Liver (tissue), 8 donors: ENCODE measurements at regions not wholly inside any gene's neighbourhood (a gene's known extent, or its start where the extent isn't known, plus 50 kb on each side); places are given as distances from the start of the nearest gene placed in this dataset.

Experiments used
- DNase-seq: peaks from one replicate; pipeline ENCODE4 v3.0.0-alpha.2; 2017; ENCODE audit warnings: low spot score
- H3K27ac ChIP-seq, 2 donors: one replicate each; pipeline ENCODE4 v1.7.0; 2013; ENCODE audit warnings: inconsistent platforms in 2 of 2, low read length in 2 of 2, control low read depth in 1 of 2, low read depth in 1 of 2, mild to moderate bottlenecking in 1 of 2
- H3K27me3 ChIP-seq, 4 donors: one replicate each; pipeline versions ENCODE4 v1.6.1 to v1.7.0; 2013; ENCODE audit warnings: low read length in 3 of 4, inconsistent platforms in 1 of 4, mild to moderate bottlenecking in 1 of 4, moderate library complexity in 1 of 4; ENCODE audit not compliant: control insufficient read depth in 4 of 4, insufficient read depth in 4 of 4
- H3K36me3 ChIP-seq, 4 donors: one replicate each; pipeline versions ENCODE4 v1.6.1 to v1.7.0; 2013; ENCODE audit warnings: low read length in 3 of 4, mild to moderate bottlenecking in 3 of 4, low read depth in 1 of 4, moderate library complexity in 1 of 4; ENCODE audit not compliant: control insufficient read depth in 4 of 4, insufficient read depth in 3 of 4
- H3K4me1 ChIP-seq, 4 donors: one replicate each; pipeline versions ENCODE4 v1.6.1 to v1.7.0; 2013; ENCODE audit warnings: low read length in 3 of 4, mild to moderate bottlenecking in 3 of 4, moderate library complexity in 1 of 4; ENCODE audit not compliant: control insufficient read depth in 4 of 4, insufficient read depth in 4 of 4
- H3K4me3 ChIP-seq, 3 donors: one replicate each; pipeline versions ENCODE4 v1.6.1 to v1.7.0; 2013; ENCODE audit warnings: low read length in 3 of 3, control low read depth in 1 of 3, low read depth in 1 of 3, mild to moderate bottlenecking in 1 of 3
- H3K9ac ChIP-seq, 2 donors: one replicate each; pipeline ENCODE4 v1.7.0; 2013; ENCODE audit warnings: low read length in 2 of 2, mild to moderate bottlenecking in 2 of 2, moderate library complexity in 2 of 2, control low read depth in 1 of 2, low read depth in 1 of 2
- H3K9me3 ChIP-seq, 4 donors: one replicate each; pipeline versions ENCODE4 v1.6.1 to v1.7.0; 2013; ENCODE audit warnings: low read length in 3 of 4; ENCODE audit not compliant: control insufficient read depth in 4 of 4
- EGR1 ChIP-seq, 2 donors: IDR thresholded peaks; 2 replicates each; pipeline ENCODE4 v1.6.1; 2016 to 2018; ENCODE audit warnings: antibody characterized with exemption in 2 of 2, low read depth in 2 of 2
- FOXA2 ChIP-seq: IDR thresholded peaks from 2 replicates; pipeline ENCODE4 v1.6.1; 2016; ENCODE audit warnings: antibody characterized with exemption
- GABPA ChIP-seq, 2 donors: IDR thresholded peaks in 1 of 2; conservative IDR thresholded peaks in 1 of 2; 2 replicates each; pipeline ENCODE4 v1.6.1; 2016; ENCODE audit warnings: antibody characterized with exemption in 2 of 2, mild to moderate bottlenecking in 1 of 2, moderate library complexity in 1 of 2
- HNF4A ChIP-seq, 2 donors: conservative IDR thresholded peaks; 2 replicates each; pipeline ENCODE4 v1.6.1; 2016; ENCODE audit warnings: antibody characterized with exemption in 2 of 2, mild to moderate bottlenecking in 2 of 2
- HNF4G ChIP-seq: IDR thresholded peaks from 2 replicates; pipeline ENCODE4 v1.6.1; 2016; ENCODE audit warnings: antibody characterized with exemption
- JUND ChIP-seq, 2 donors: IDR thresholded peaks; 2 replicates each; pipeline ENCODE4 v1.6.1; 2016; ENCODE audit warnings: antibody characterized with exemption in 2 of 2
- NR2F2 ChIP-seq: IDR thresholded peaks from 2 replicates; pipeline ENCODE4 v1.6.1; 2016; ENCODE audit warnings: antibody characterized with exemption
- RAD21 ChIP-seq, 2 donors: IDR thresholded peaks; 2 replicates each; pipeline ENCODE4 v1.6.1; 2016; ENCODE audit warnings: antibody characterized with exemption in 2 of 2, mild to moderate bottlenecking in 2 of 2
- RXRA ChIP-seq, 2 donors: IDR thresholded peaks; 2 replicates each; pipeline ENCODE4 v1.6.1; 2017 to 2018; ENCODE audit warnings: antibody characterized with exemption in 2 of 2, mild to moderate bottlenecking in 1 of 2
- TAF1 ChIP-seq: conservative IDR thresholded peaks from 2 replicates; pipeline ENCODE4 v1.6.1; 2016; ENCODE audit warnings: antibody characterized with exemption, mild to moderate bottlenecking
- YY1 ChIP-seq: IDR thresholded peaks from 2 replicates; pipeline ENCODE4 v1.6.1; 2016; ENCODE audit warnings: antibody characterized with exemption, mild to moderate bottlenecking
- WGBS: extraction: QIAGEN DNeasy Blood & Tissue Kit; methylation state at CpG from one replicate; pipeline ENCODE4 v1.1.7; 2013; 5-methylcytosine and 5-hydroxymethylcytosine counted together
- TF ChIP-seq, protein P1 (sequence below): IDR thresholded peaks from 2 replicates; pipeline ENCODE4 v1.6.1; 2016; ENCODE audit warnings: antibody characterized with exemption, mild to moderate bottlenecking
- TF ChIP-seq, protein P2 (sequence below): IDR thresholded peaks from 2 replicates; pipeline ENCODE4 v1.6.1; 2016; ENCODE audit warnings: antibody characterized with exemption
- TF ChIP-seq, protein P3 (sequence below): IDR thresholded peaks from 2 replicates; pipeline ENCODE4 v1.6.1; 2016; ENCODE audit warnings: antibody characterized with exemption
- TF ChIP-seq, protein P4 (sequence below): fragments of 150-350 bp; IDR thresholded peaks from 2 replicates; pipeline ENCODE4 v1.5.1; 2017; ENCODE audit warnings: improper control_type of control experiment, low read depth, low read length; ENCODE audit not compliant: missing input control
- TF ChIP-seq, protein P5 (sequence below): IDR thresholded peaks from 2 replicates; pipeline ENCODE4 v1.6.1; 2016; ENCODE audit warnings: antibody characterized with exemption
- donor health status: healthy.
- donor health status: healthy.
- donor health status: healthy.
- donor health status: healthy.
- donor health status: healthy.

DNA sequence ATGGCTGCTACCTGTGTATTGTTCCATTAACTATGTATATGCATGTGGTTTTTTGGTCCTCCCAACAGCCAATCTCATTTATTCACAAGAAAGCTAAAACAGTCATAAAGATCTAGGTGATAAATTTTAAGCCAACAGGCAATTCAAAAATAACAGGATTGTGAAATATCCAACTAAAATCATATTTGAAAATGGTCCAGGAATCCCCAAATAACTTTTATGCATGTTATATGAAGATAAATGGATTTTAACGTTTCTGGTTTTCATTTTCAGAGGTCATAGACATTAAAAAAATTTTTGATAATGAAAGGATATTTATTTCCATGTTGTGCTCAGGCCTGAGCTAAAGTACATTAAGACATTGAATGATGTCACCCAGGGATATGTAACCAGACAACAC, 96.8 kb upstream of the JAZF1 start:
- Histone ChIP-seq H3K36me3 (no peaks in the 10 kb centered on the region), H3K27ac (no peak overlapping the region), H3K4me1 (no peaks in the 10 kb centered on the region), H3K4me3 (no peak overlapping the region), H3K27me3 (no peaks in the 10 kb centered on the region), H3K9ac (no peak overlapping the region), H3K9me3 (no peaks in the 10 kb centered on the region)
- TF ChIP-seq, protein P1, sequence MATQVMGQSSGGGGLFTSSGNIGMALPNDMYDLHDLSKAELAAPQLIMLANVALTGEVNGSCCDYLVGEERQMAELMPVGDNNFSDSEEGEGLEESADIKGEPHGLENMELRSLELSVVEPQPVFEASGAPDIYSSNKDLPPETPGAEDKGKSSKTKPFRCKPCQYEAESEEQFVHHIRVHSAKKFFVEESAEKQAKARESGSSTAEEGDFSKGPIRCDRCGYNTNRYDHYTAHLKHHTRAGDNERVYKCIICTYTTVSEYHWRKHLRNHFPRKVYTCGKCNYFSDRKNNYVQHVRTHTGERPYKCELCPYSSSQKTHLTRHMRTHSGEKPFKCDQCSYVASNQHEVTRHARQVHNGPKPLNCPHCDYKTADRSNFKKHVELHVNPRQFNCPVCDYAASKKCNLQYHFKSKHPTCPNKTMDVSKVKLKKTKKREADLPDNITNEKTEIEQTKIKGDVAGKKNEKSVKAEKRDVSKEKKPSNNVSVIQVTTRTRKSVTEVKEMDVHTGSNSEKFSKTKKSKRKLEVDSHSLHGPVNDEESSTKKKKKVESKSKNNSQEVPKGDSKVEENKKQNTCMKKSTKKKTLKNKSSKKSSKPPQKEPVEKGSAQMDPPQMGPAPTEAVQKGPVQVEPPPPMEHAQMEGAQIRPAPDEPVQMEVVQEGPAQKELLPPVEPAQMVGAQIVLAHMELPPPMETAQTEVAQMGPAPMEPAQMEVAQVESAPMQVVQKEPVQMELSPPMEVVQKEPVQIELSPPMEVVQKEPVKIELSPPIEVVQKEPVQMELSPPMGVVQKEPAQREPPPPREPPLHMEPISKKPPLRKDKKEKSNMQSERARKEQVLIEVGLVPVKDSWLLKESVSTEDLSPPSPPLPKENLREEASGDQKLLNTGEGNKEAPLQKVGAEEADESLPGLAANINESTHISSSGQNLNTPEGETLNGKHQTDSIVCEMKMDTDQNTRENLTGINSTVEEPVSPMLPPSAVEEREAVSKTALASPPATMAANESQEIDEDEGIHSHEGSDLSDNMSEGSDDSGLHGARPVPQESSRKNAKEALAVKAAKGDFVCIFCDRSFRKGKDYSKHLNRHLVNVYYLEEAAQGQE, result no peak
- TF ChIP-seq NR2F2, result no peak
- TF ChIP-seq YY1, result no peak
- TF ChIP-seq HNF4A (conservative IDR thresholded peaks at IDR 0.05), result no peak
- no peak for TF ChIP-seq HNF4G
- TF ChIP-seq, protein P2, sequence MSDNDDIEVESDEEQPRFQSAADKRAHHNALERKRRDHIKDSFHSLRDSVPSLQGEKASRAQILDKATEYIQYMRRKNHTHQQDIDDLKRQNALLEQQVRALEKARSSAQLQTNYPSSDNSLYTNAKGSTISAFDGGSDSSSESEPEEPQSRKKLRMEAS, result no peak
- no peak for TF ChIP-seq EGR1 (IDR thresholded peaks at IDR 0.05; ENCODE audit: low read depth in 2 of 2)
- no peak for TF ChIP-seq RXRA (IDR thresholded peaks at IDR 0.05)
- no peak for TF ChIP-seq GABPA (IDR thresholded peaks at IDR 0.05 in 1 of 2, conservative IDR thresholded peaks at IDR 0.05 in 1 of 2)
- TF ChIP-seq TAF1, result no peak
- TF ChIP-seq FOXA2, result no peak
- TF ChIP-seq, protein P3, sequence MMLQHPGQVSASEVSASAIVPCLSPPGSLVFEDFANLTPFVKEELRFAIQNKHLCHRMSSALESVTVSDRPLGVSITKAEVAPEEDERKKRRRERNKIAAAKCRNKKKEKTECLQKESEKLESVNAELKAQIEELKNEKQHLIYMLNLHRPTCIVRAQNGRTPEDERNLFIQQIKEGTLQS, result no peak
- TF ChIP-seq, protein P4, sequence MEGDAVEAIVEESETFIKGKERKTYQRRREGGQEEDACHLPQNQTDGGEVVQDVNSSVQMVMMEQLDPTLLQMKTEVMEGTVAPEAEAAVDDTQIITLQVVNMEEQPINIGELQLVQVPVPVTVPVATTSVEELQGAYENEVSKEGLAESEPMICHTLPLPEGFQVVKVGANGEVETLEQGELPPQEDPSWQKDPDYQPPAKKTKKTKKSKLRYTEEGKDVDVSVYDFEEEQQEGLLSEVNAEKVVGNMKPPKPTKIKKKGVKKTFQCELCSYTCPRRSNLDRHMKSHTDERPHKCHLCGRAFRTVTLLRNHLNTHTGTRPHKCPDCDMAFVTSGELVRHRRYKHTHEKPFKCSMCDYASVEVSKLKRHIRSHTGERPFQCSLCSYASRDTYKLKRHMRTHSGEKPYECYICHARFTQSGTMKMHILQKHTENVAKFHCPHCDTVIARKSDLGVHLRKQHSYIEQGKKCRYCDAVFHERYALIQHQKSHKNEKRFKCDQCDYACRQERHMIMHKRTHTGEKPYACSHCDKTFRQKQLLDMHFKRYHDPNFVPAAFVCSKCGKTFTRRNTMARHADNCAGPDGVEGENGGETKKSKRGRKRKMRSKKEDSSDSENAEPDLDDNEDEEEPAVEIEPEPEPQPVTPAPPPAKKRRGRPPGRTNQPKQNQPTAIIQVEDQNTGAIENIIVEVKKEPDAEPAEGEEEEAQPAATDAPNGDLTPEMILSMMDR, result no peak
- TF ChIP-seq JUND (IDR thresholded peaks at IDR 0.05), result no peak
- TF ChIP-seq, protein P5, sequence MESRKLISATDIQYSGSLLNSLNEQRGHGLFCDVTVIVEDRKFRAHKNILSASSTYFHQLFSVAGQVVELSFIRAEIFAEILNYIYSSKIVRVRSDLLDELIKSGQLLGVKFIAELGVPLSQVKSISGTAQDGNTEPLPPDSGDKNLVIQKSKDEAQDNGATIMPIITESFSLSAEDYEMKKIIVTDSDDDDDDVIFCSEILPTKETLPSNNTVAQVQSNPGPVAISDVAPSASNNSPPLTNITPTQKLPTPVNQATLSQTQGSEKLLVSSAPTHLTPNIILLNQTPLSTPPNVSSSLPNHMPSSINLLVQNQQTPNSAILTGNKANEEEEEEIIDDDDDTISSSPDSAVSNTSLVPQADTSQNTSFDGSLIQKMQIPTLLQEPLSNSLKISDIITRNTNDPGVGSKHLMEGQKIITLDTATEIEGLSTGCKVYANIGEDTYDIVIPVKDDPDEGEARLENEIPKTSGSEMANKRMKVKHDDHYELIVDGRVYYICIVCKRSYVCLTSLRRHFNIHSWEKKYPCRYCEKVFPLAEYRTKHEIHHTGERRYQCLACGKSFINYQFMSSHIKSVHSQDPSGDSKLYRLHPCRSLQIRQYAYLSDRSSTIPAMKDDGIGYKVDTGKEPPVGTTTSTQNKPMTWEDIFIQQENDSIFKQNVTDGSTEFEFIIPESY, result no peak
- 57% methylated on average over 1 of the region's 1 CpG for WGBS
- DNase-seq, result no peak

DNA sequence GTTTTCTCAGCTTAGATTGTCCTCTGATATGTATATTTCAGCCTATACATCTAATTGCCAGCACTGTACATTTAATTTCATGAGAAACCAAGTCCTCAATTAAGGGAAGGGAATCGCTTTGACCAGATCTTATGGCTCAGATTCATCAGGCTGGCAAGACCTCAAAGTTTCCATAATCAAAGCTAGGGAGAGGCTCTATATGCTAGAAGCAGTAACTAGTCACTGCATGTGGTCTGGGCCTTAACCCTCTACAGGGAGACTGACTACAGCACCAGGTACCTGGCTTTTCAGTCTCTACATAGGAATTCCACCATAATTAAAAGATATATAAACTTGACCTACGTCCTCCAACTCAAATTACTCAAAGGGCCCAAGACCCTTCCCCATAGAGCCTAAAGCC, 97.4 kb upstream of the JAZF1 start:
- no peak for DNase-seq
- H3K36me3 ChIP-seq, result no peaks in the 10 kb centered on the region

More for the DNA sequence above, 97.4 kb upstream of the JAZF1 start:
- Histone ChIP-seq H3K4me3 (no peak overlapping the region), H3K9me3 (no peaks in the 10 kb centered on the region), H3K27me3 (no peaks in the 10 kb centered on the region), H3K4me1 (no peaks in the 10 kb centered on the region), H3K9ac (no peak overlapping the region), H3K27ac (no peak overlapping the region)
- TF ChIP-seq, protein P2, result no peak
- TF ChIP-seq RXRA (IDR thresholded peaks at IDR 0.05) (no peak), FOXA2 (no peak), HNF4A (conservative IDR thresholded peaks at IDR 0.05) (no peak), RAD21 (IDR thresholded peaks at IDR 0.05) (no peak)
- TF ChIP-seq, protein P5, result no peak
- TF ChIP-seq, protein P3, result no peak
- 90% methylated on average over 2 of the region's 2 CpGs for WGBS
